NOMO-1 (cell line): ENCODE measurements at regions not wholly inside any gene's neighbourhood (a gene's known extent, or its start where the extent isn't known, plus 50 kb on each side); places are given as distances from the start of the nearest gene placed in this dataset.
A peak's percentile ranks its signal among the peaks of the same experiment; 100 is the strongest.
"Not testable (repeated sequence)": the region's sequence is repeated elsewhere in the genome, so short reads cannot be mapped to it uniquely, and the experiment has no call there.

Experiments
- DNase-seq, 2 experiments: peaks; one replicate each; lab custom pipeline; 2025; ENCODE audit not compliant: unreplicated experiment in 2 of 2; lab: John Stamatoyannopoulos, UW

DNA sequence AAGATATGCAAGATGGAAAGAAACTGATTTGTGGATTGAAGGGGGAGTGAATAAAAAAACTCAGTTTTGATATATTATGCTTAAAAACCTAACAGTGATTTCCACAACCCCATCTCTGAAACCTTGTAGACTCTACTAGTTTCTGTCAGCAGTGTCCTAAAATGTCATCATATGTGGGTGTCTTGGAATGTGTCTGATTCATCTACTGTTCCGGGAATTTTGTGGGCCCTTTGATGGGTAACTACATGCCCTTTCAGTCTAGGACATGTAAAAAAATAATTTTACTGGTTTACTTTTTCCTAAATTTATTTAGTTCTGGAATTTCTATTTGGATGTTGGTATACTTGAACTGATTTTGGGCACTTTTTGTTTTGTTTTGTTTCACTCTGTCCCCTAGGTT is 118.9 kb upstream of the NMUR2 start:
- DNase-seq, result no peak

DNA sequence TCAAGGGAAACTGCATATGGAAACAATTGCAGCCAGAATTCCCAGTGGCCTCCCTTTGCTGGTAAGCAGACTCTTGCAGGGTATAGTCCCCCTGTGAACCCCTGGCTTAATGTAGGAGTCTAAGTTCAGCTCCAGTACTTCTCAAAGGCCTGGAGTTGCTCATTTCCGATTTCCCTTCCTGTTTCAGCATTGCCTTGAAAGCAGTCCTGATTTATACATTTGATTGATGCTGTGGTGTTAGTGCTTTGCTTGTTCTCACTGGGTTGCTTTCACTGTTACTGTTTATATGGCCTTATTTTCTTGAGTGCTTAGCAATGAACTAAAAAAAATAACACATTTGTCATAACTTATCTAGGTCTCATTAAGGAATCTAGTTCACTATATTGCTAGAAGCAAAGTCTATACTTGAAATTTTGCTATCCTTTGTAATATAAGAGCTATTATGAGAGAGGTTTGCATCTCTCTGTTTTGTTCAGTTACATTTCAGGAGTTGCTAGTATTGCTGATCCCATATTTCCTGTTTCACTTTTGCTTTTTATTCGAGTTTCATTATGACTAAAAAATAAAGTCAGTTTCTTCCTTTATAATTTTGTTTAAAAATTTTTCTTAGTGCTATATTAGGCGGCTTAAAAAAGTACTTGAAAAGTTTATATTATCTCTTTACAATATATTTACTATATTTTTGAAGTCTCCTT is 122.4 kb upstream of the NMUR2 start:
- DNase-seq, result peak in 1 of 2 experiments; percentile 14

- DNase-seq, result no peak
These were observed 124.4 kb upstream of the NMUR2 start for GRCh38 chr5:152529440-152529839.

DNA sequence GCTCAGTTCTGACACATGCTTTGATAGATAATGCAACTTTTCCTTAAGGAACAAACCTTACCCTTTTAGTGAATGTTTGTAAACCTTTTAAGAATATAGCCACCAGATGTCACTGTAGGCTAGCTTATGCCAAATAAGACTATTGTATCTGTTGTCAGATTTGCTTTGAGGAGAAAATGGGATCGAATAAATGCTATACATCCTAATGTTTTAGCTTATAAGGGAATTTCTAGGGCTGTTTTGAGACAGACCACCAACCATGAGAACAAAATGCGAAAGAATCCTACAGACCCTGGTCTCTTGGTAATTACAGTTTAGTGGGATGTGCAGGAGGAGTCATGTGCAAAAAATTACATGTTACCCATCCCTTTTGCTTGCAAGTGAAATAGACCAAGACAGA is 127.6 kb upstream of the NMUR2 start:
- DNase-seq, result peak in 1 of 2 experiments; percentile 19

GRCh38 chr5:152534641-152535040 is 129.6 kb upstream of the NMUR2 start:
- DNase-seq, result no peak

- no peak for DNase-seq
These were observed 137.7 kb upstream of the NMUR2 start for GRCh38 chr5:152542741-152543140.

GRCh38 chr5:152546493-152546892 is 141.4 kb upstream of the NMUR2 start:
- no peak for DNase-seq

DNA sequence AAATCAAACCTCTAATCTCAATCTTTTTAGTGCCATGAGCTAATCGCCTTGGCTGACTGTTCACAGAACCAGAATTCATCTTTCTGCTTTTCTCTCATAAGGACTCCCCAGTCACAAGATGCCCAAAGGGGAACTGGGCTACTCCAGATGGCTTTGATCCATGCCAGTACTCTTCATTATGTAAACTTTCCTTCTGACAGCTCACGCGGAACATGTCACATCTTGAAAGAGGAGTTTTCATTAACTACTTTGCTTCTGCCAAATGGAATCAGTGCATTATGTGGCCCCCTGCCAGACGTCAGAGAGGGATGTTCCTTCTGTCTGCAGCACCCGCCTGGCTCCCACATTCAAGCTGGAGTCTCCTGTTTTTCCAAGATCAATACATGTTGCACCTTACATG is 142.1 kb upstream of the NMUR2 start:
- no peak for DNase-seq

- no peak for DNase-seq
These were observed 144.6 kb upstream of the NMUR2 start for GRCh38 chr5:152549709-152550108.

GRCh38 chr5:152551061-152551460 is 146.0 kb upstream of the NMUR2 start:
- no peak for DNase-seq

- DNase-seq, result no peak
These were observed 151.7 kb upstream of the NMUR2 start for GRCh38 chr5:152556784-152557183.

DNA sequence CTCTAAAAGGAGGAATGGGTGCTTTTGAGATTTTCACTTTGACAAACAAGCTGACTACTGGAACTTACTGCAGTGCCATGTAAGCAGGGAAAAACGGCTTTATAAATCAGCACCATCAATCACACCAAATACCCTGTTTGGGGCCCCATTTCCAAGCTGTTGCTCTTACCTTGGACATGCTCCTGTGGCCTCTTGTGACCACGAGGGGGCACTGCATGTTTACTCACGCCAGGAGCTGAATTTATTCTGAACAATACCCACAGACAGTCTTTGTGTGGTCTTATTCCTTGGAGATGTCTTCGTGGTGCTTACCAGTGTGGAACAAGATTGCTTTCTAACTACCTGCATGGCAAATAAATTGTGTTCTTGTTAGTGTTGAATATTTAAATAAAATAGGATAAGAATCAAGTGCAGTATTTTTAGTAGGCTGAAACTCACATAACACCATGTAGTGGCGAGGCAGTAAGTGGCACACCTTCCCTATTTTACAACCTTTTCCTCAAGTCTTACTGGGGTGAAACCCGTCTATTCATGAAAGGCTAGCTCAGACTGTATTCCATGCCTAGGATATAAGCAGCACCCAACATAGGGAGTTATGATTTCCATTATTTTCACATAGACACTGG is 155.5 kb upstream of the NMUR2 start:
- peak in 1 of 2 experiments; percentile 8 for DNase-seq

DNA sequence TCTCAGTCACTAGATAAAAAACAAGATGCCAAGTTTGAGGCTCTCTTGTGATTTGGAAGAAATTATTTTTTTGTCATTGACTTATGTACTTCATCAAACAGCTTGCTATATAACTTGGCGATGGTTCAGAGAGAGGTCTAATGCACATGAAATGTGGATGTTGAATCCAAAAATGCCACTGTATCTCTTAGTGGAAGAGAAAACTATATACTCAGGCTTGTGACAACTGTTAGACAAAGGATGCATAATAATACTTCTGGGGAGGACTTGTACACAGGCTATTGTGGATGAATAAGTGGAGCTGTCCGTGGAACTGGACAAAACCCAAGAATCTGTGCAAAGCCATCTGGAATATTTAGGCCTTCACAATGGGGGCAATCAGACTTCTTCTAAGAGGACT is 162.9 kb upstream of the NMUR2 start:
- no peak for DNase-seq

- no peak for DNase-seq
These were observed 167.7 kb upstream of the NMUR2 start for GRCh38 chr5:152572812-152573211.

- no peak for DNase-seq
These were observed 179.0 kb upstream of the NMUR2 start for GRCh38 chr5:152584103-152584502.

DNA sequence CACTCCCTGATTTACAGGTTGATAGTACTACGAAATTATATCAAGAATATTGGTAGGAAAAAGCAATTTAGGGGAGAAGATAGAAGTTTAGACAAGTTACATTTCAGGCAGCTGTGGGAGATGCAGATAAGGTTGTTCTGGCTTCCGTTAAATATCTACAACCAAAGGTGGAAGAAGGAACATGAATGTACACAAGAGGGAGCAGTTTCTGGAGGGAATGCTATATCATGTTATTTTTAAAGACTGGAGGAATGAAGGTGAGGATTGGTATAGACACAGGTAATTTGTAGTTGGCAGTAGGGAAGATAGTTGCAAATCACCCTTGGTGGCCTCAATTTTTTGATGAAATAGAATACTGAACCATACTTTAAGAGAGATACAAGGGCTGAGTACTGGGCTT is 187.3 kb upstream of the NMUR2 start:
- DNase-seq, result no peak

DNA sequence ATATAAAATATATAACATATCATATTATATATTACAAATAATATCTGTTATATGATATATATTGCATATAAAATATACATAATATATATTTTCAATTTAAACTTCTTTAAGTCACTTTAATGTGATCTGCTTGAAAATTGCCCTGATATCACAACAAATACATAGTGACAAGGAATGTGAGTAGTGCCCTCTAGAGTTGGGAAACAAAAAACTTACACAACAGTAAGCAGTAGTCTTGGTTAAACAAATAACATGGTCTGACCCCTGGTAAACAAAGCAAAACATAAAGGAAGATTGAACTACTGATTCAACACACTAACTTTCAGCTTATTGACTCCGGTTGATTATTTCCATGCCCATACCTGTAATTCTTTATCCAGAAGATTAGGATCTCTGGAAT is 188.3 kb upstream of the NMUR2 start:
- DNase-seq, result no peak

DNA sequence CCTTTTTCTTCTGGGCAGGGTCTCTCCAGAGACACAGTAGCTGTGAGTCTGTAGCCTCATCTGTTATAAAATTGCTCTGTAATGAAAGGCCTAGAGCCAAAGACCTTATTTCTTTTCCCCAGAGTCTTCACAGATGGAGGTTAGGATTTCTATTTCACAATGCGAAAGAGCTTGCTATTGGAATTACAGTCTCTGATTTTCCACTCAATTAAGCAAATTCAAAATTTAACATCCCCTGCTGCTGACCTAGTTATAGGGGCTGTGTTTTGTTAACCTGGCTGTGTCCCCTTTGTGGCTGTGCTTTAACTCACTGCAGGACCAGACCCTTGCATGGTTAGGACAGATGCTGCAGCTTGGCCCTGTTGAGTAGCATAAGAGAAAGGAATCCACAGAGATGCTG is 190.3 kb upstream of the NMUR2 start:
- no peak for DNase-seq

GRCh38 chr5:152599096-152599495 is 194.0 kb upstream of the NMUR2 start:
- no peak for DNase-seq

GRCh38 chr5:152601806-152602732 is 197.0 kb upstream of the NMUR2 start:
- DNase-seq, result no peak

DNA sequence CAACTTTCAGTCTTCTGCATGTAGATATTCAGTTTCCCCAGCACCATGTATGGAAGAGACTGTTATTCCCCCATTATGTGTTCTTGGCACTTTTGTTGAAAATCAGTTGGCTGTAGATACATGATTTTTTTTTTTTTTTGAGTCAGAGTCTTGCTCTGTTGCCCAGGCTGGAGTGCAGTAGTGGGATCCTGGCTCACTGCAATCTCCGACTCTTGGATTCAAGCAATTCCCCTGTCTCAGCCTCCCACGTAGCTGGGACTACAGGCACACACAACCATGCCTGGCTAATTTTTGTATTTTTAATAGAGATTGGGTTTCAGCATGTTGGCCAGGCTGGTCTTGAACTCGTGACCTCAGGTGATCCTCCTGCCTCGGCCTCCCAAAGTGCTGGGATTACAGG is 201.0 kb upstream of the NMUR2 start:
- DNase-seq, result not testable (repeated sequence)
